ENCODE measurements at regions not wholly inside any gene's neighbourhood (a gene's known extent, or its start where the extent isn't known, plus 50 kb on each side); places are given as distances from the start of the nearest gene placed in this dataset.

DNA sequence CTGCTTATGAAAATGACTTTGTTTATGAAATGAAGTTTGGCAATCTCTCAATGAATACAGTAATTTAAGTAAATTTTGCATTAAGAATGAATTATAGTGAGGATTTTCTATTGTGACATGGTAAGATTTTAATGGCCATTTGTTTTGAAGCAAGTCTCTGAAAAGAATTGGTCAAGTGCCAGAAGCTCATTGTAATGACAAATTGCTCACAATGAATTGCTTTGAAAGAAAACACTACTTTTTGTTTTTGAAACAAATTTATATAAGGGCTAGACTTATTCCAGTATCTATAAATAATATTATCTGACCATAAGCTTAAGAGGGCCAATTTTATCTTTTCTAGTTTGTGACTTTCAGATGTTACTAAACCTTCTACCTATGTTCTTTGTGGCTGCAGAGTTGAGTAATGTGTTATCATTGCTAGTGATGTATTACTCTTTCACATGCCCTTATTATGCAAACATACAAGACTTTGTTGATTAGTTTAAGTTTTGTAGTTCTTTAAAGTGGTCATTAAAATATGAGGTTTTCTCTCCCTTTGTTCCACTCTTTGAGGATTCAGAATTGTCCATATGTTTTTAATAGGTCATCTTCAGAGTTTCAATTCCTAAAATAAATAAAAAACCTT is 93.0 kb upstream of the ZNF608 start:
- intact Hi-C loops (cut with micrococcal nuclease) = no loop called here

DNA sequence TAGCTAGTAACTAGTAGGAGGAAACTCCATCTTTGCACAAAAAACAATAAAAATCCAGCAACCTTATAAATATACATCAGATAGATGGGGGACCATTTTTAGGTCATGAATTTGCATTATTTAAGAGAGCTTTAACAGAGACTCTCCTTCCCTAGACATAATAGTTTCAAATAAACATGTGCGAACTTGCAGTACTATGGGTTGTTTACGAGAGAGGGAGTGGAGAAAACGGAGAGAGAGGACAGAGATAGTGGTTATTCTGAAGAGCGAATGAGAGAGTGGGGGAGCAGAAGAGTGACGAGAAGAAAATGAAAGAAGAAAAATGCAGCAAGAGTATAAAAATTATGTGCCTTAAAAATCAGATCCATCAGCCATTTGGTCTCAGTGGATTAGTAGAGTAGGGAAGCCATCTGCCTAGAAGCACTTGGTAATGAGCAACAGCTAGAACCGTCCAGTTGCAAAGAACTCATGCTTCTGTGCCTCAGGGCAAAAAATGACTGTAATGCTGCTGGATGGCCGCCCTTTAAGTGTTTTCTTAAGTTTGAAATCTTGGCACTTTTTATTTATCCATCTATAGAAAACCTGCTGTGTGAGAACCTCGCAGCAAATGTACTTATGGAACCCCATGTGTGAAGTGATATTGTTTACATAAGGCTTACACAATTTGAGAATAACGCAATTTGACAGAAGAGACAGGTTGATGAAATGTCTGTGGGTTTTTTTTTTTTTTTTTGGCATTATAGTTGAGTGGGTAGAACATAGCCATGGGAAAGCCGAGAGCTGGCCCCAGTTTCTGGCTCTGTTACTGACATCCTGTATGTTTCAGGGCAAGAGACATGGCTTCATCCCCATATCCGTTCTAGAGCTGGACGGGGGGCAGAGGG is 95.6 kb upstream of the ZNF608 start:
- intact Hi-C loops (cut with micrococcal nuclease) = no loop called here

DNA sequence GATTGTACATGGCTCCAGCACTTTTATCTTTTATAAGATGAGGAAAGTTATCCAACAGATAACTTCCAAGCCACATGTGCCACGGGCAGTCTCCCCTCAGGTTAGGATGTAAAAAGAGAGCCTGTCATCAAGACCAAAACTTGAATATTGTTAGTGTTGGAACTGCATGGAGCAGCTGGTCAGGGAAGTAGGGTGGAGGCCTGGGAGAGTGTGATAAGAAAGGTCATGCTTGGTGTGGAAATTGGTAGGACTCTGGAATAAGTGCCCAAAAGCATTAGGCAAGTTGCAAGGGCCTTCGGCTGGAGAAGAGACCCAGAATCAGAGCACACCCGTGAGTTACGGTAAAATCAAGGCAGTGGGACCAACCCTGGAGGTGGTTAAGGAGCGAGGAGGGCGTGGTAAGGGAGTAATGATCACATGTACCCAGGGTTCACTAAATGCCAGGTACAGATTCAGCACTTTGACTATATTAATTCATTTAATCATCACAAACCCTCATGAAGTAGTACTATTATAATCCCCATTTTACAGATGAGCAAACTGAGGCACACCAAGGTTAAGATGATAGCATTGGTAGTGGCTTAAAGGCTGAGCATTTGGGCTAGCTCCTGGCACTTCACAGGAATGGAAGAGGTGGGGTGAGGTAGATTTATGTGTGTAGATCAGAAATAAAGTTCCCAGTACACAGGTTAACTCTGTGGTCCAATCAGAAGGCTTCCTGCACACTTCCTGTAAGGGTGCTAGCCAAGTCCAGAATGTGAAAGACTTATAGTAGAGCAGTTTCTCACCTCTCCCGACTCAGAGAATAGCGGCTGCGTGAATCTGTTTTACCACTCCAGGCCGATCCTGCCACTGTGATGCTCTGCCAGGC is 96.5 kb upstream of the ZNF608 start:
- intact Hi-C loops (cut with micrococcal nuclease) = no loop called here

DNA sequence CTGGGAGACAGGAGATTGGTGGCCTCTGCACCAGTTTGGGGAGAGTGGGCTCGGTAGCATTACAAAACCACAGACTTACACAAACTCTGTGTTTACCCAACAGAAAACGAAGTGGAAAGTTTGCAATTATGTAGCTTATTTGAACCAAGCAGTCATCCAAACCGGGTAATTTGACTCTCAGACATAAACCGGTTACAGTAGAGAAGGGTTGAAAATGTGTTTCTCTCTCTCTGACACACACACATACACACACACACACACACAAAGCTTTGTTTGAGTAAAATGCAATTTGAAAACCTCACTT is 97.1 kb upstream of the ZNF608 start:
- intact Hi-C loops (cut with micrococcal nuclease) = no loop called here

DNA sequence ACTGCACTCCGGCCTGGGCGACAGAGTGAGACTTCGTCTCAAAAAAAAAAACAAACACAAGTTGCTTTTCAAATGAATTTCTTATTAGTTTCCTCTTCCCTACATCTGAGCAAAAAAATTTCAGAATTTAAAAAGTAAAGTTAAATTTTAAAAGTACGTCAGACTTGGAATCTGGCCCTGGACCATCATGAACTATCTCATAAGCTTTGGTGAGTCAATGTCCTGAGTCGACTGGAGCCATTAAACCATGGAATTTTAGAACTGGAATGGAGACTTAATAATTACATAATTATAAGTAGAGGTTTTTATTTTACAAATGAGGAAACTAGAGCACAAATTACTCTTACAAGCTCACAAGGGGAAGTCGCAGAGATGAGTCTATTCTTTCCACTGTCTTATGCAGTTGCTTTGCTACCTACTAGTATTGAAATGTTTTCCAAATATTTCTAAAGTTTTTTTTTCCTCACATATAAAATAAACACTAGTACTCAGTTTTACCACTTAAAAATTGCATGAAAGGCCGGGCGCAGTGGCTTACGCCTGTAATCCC is 98.0 kb upstream of the ZNF608 start:
- intact Hi-C loops (cut with micrococcal nuclease) = no loop called here

DNA sequence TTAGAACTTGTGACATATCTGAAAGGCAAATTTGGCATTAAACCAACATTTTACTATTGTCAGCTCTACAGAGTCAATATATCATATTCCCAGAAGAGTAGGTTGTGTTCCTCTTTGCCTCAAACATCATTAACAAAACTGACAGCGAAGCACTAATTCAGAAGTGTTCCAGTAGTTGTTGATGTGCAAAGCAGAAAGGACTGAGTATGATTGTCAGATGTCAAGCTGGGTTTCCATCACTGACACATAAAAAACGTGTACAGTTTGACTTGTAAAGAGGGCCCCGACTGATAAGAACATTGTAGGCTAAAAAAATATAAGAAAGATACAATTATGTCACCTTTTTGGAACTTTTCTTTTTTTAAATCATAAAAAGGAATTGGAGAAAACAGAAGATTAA is 101.5 kb upstream of the ZNF608 start:
- intact Hi-C loops (cut with micrococcal nuclease) = no loop called here

DNA sequence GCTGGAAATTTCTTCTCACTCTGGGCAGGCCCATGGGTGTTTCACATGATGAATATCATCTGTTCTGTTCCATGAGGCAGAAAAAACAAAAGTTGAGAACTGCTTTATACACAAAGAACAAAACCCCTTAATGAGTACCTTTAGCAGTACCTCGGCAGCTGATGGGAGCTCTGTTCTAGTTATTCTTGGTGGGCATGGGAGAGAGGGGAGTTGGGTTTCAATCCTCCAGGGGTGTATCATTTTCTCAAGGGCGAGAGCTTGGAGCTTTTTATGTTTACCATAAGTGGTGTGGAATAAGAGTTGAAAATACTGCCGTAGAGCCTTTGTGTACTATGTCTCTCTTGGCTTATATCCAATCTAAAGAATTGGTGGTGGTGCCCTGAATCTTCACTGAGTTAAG is 103.3 kb upstream of the ZNF608 start:
- intact Hi-C loops (cut with micrococcal nuclease) = no loop called here

DNA sequence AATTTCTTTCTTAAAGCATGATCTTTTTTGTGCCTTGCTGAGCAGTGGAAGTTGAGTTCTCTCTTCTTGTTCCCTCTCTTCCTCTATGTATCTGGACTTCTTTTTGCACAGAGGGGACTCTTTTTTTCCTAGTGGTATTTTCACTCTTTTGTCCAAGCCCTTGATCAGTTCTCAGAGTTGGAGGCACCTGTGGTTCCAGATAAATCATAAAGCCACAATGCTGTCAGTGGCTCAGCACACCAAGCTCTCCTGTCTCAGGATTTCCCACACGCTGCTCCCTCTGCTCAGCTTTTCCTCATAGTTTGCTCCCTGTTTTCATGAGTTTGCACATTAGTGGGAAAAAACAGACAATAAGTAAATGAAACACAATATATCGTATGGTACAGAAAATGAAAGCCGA is 110.3 kb upstream of the ZNF608 start:
- intact Hi-C loops (cut with micrococcal nuclease) = no loop called here

DNA sequence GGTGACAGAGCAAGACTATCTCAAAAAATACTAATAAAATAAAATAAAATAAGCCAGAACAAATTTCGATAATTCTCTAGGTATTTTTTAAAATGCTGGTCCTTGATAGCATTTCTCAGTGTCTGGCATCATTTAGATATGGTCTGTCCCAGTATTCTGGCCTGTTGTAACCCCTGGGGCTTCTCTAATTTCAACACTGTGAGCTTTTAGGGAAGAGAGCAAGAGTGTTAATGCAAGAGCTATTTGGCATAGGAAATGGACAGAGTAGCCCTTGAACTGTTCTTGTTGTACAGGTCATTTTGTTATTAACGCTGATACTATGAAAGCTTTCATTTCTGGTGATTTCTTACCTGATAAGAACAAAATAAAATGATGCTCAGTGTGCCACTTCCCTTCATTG is 112.2 kb upstream of the ZNF608 start:
- intact Hi-C loops (cut with micrococcal nuclease) = no loop called here

DNA sequence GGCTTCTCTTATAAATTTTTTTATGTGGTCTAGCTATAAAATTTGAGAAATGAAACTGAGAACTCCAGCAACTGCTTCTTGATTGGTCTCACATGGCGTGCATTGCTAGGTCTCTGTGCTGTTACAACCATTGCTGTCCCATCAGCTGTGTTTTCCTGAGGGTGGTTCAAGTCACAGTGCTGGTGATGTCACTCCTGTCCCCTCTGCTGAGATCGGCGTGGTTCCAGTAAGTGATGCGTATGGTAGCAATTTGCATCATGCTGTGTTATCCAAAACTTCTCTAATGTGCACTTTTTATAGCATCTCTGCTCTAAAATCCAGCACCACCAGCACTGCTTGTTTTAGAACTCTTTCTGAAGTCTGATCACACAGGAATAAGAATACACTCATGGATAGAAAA is 112.6 kb upstream of the ZNF608 start:
- intact Hi-C loops (cut with micrococcal nuclease) = no loop called here

DNA sequence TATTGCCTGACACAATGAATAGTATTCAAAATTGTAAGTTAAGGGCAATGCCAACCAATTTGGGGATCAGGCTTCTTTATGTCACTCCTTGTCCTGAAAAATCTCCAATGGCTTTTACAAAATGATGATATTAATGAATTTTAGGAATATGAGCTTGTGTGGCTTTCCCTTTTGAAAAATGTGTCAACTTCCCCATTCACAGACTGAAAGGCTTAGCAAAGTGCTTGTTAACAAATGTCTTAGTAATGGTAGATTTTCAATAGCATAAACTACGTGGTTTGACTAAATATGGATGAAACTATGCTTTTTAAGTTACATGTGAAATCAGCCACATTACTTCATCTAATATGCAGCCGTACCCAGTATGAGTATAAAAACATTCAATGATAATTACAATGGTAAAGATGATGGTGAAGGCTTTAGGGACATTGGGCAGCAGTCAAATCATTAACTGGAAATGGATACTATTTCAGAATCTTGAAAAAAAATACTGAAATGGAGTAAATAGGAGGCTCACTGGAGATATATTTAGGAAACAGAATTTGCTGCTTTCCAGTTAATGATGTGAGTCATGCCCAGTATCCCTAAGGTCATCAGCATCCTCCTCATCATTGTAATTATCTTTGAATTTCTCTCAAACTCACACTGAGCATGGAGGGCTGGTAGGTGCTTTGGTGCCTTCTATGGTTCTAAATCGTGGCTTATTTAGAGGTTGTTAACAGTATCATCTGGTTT is 113.3 kb upstream of the ZNF608 start:
- intact Hi-C loops (cut with micrococcal nuclease) = no loop called here

DNA sequence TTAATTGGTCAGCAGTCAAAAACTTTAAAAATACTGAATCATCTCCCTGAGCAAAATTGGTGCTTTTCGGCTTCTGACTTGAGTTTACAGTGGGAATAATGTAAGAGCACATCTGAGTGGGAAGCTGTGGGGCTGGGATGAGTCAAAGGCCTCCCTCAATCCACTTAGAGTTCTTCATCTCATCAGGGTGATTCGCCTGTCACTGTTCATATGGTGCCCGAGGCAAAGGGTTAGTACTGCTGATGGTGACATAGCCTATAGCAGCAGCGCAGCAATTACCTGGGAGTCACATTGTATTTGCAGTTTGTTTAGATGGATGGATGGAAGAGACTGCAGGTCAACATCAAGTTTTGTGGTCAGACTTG is 113.8 kb upstream of the ZNF608 start:
- intact Hi-C loops (cut with micrococcal nuclease) = no loop called here

DNA sequence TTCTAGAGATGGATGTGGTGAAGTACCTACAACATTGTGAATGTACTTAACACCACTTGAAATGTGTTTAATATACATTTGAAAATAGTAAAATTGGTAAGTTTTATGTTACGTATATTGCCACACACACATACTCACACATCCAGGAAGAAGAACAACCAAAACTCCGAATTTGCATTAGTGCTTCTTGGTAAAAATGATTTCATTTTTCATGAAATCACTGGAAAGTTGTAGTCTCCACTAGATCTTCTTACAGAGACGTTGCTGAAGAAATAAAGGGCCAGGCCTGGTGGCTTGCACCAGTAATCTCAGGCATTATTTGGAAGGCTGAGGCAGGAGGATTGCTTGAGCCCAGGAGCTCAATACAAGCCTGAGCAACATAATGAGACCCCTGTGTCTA is 118.6 kb upstream of the ZNF608 start:
- intact Hi-C loops (cut with micrococcal nuclease) = no loop called here

DNA sequence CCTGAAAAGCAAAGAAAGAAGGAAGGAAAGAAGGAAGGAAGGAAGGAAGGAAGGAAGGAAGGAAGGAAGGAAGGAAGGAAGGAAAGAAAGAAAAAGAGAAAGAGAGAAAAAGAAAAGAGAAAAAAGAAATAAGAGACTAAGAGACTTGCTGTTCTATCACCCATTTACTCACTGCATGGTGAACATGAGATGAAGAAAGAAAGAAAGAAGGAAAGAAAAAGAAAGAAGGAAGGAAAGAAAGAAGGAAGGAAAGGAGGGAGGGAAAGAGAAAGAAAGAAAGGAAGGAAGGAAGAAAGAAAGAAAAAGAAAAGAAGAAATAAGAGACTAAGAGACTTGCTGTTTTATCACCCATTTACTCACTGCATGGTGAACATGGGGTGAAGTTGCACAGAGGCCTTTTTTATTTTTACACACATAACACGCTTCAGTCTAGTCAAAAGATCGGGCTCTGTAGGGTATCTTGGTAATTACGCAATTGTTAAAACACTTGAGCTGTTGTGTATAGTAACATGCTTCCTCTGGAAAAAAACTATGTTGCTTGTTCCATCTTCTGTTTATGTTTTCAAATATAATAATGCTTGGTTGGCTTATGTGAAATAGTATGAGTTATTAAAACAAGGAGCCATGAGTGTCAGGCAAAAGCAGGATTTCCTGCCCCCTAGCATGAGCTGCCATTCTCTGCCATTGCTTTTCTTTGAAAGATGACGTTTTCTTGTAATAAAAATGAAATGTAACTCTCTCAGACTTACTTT is 119.3 kb upstream of the ZNF608 start:
- intact Hi-C loops (cut with micrococcal nuclease) = no loop called here

DNA sequence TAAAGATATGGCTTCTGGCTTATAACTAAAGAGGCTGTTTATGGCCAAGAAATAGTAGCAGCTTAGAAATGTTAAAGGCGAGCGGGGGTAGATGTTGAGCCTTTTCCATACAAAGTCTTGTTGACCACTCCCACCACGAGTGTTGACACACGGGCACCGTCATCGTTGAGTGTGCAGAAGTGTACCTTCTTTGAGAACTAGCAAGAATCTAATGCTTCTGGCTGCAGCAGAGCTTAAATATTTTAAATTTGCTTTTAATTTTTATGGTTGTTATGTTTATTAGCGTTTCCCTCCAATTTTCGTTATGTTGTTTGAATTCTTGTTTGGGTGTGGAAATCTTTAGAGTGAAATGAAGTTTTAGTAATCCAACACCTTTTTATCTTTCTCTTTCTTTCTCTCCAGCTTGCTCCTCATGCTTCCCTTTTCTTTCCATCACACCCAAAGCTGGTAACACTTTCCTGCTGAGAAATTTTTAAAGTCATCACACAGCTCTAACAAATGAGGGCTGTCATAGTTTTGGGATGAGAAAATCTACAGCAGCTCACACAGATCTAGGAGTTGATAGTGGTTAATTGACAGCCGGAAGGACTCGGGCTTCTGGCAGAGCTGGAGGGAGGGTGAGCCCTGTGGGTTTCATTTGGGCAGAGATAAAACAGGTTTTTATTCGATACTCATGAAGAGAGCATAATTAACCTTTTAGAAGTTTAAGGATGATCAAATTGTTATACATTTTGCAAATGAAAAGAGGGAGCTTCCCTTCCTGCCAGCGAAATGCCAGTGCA is 120.1 kb upstream of the ZNF608 start:
- intact Hi-C loops (cut with micrococcal nuclease) = no loop called here

DNA sequence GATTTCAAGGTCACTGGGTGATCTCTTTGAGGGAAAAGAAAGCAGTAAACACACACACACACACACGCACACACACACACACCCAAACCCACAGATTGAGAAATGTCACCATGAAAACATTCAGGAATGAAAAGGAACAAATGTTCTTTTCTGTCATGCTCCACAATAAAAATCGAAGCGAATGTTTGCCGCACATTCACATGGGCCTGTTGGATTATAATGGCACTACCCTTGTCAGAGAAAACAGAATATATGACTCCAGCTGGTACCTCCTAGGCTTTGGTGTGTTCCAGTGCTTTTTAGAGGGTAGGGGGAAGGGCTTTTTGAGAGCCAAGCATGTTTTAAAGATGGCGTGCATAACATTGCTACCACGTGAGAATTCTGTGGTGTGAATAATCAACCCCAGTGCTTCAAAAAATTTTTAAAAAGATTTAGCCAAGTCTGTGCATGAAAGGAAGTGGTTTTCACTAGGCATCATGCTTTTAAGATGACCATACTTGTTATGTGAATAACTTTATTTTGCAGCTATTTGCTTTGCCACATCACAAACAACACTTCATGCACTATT is 120.8 kb upstream of the ZNF608 start:
- intact Hi-C loops (cut with micrococcal nuclease) = no loop called here

DNA sequence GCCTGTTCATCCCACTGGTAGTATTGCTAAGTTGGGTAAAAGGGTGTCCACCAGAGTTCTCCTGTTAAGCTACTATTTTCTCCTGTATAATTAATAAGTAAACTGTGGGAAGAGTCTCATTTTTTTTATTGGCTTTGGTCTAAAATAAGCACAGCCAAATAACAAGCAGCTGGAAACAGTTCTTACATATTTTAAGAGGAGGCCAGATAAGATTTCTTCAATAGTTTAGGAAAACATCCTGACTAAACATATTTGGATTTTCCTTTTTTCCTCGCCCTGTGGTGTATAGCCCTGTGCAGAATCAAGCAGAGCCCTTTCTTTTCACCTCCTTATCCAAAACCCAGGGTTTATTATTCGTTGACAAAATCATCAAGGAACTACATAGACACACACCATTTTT is 122.2 kb upstream of the ZNF608 start:
- intact Hi-C loops (cut with micrococcal nuclease) = no loop called here

DNA sequence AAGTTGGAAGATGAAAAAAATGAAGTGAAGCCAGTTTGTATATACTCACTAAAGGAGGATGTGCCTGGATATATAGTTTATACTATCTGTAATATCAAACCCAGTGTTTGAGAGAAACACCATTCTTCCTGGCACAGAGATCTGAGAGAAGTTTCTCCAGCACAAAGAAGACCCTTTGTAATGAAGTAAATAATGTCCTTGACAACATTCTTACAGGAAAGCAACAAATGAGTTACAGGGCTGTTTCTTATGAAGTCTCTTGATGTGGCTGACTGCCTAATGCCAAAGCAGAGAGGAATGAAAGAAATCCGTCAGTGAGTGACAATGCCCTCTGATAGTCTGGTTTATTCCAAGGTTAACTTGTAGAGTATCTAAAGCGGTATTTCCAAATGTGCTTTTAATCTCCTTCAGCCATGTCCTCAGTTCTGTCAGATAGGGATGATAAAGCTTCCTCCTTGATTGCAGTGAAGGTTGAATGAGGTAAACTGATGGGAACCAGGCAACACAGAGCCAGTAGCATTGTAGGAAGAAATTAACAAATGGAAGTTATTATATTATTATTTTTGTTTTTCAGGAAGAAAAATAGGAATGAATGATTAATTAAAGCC is 123.1 kb upstream of the ZNF608 start:
- intact Hi-C loops (cut with micrococcal nuclease) = no loop called here

DNA sequence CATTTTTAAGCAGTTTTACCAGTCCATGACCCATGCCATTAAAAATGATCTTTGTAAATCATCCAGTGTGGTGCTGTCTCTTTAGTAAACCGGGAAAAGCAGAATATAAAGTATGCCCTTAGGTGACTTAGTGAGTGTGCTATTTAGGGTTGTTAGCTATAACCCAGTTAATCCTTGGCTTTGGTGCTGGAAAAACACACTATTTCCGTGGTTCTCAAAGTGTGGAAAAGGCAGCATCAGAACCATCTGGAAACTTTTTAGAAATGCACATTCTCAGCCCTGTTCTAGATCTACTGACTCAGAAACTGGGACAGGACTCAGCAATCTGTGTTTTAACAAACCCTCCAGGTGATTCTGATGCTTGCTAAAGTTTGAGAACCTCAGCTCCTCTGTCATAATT is 123.6 kb upstream of the ZNF608 start:
- intact Hi-C loops (cut with micrococcal nuclease) = no loop called here
